Retinal pigment epithelial cell (primary cell): ENCODE measurements at regions not wholly inside any gene's neighbourhood (a gene's known extent, or its start where the extent isn't known, plus 50 kb on each side); places are given as distances from the start of the nearest gene placed in this dataset.
A peak's percentile ranks its signal among the peaks of the same experiment; 100 is the strongest.

Experiments
- DNase-seq: peaks from one replicate; pipeline ENCODE4 v3.0.0-alpha.2; 2010; ENCODE audit warnings: low read depth
- H3K4me3 ChIP-seq: 2 replicates; pipeline ENCODE4 v1.5.1; 2011; ENCODE audit warnings: mild to moderate bottlenecking, low read length, control low read depth, moderate library complexity
- TF ChIP-seq, protein P1 (sequence below): conservative IDR thresholded peaks from 2 replicates; pipeline ENCODE4 v1.5.1; 2011; ENCODE audit warnings: low read depth, low read length, control low read depth, inconsistent platforms

- no peak for DNase-seq
- H3K4me3 ChIP-seq = no peak overlapping the region
- TF ChIP-seq, protein P1, sequence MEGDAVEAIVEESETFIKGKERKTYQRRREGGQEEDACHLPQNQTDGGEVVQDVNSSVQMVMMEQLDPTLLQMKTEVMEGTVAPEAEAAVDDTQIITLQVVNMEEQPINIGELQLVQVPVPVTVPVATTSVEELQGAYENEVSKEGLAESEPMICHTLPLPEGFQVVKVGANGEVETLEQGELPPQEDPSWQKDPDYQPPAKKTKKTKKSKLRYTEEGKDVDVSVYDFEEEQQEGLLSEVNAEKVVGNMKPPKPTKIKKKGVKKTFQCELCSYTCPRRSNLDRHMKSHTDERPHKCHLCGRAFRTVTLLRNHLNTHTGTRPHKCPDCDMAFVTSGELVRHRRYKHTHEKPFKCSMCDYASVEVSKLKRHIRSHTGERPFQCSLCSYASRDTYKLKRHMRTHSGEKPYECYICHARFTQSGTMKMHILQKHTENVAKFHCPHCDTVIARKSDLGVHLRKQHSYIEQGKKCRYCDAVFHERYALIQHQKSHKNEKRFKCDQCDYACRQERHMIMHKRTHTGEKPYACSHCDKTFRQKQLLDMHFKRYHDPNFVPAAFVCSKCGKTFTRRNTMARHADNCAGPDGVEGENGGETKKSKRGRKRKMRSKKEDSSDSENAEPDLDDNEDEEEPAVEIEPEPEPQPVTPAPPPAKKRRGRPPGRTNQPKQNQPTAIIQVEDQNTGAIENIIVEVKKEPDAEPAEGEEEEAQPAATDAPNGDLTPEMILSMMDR = no peak
Measured at GRCh38 chr11:8811571-8811970, 99.4 kb upstream of the AKIP1 start.

DNA sequence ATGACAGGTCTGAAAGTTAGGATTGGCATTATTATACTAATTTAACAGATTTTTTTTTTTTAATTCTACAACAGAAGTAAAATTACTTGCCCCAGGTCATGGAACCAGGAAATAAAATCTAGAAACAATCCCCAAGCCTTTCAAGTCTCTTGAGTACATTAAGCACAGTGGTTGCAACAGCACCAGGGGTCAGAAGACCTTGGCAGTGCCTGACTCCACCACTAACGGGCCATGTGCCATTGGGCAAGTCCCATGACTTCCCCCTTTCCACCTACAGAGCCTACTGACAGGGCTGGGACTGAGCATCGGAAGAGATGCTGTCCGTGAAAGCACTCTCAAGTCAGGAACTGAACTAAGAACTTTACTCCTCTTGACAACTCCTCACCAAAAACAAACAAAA lies 98.6 kb upstream of the AKIP1 start:
- no peak overlapping the region for H3K4me3 ChIP-seq
- DNase-seq = peak; percentile 71
- TF ChIP-seq, protein P1 = peak; percentile 5

- peak; percentile 73 for DNase-seq
- H3K4me3 ChIP-seq = no peak overlapping the region
- TF ChIP-seq, protein P1 = peak; percentile 97
Measured at GRCh38 chr11:8813658-8814057, 97.3 kb upstream of the AKIP1 start.

- TF ChIP-seq, protein P1 = no peak
- DNase-seq = peak; percentile 52
- no peak overlapping the region for H3K4me3 ChIP-seq
Measured at GRCh38 chr11:8814209-8814922, 96.6 kb upstream of the AKIP1 start.

DNA sequence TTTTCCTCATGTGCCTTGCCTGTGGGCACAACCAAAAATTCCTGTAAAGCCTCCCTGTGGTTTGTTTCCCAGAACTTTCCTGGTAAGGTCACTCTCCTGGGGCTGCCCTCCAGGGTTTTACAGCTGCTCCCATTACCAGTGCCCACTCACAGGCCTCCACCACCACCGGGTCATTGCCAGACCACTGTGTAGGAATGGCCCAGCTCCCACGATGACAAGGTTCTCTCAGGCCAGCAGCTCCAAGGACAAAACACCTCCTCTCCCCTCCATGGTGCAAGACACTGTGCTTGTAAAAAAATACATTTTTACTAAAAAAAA lies 96.1 kb upstream of the AKIP1 start:
- no peak overlapping the region for H3K4me3 ChIP-seq
- TF ChIP-seq, protein P1 = no peak
- DNase-seq = no peak

GRCh38 chr11:8818421-8818820 lies 92.6 kb upstream of the AKIP1 start:
- TF ChIP-seq, protein P1 = no peak
- H3K4me3 ChIP-seq = no peak overlapping the region
- DNase-seq = no peak

DNA sequence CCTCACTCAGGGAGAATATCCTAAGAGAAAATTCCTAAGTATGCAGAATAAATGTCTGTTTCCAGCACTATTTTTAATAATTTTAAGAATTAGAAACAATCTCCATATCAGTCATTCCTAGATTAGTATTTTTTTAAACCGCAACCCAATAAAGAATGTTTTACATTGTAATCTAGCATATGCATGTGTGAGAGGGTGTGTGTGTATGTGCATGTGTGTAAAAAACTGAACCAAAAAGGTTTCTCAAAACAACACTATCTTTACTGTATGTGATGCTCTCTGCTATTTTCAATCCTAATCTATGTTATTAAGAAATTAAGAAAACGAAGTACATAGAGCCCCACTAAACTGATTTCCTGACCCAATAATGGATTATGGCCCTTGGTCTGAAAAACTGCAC lies 90.6 kb upstream of the AKIP1 start:
- no peak overlapping the region for H3K4me3 ChIP-seq
- no peak for DNase-seq
- TF ChIP-seq, protein P1 = no peak
